ENCODE measurements at regions not wholly inside any gene's neighbourhood (a gene's known extent, or its start where the extent isn't known, plus 50 kb on each side); places are given as distances from the start of the nearest gene placed in this dataset.
"Not testable (repeated sequence)": the region's sequence is repeated elsewhere in the genome, so short reads cannot be mapped to it uniquely, and the experiment has no call there.

DNA sequence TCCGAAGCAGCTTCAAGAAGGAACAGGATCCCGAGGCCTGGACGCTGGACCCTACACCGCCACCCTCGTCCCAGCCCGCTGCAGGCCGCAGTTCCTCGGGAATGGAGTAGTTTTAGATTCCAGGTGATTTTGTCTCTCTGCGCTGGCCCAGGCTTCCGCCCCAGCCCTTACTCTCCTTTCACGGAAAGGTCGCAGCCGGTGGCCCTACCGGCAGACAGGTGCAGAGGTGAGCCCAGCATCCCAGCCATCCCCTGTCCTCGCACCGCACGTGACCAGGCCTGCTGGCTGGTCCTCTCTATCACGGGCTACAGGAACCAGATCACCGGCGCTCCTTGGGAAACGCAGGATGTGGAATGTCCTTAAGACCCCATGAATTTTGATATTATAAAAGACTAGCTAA lies 541.5 kb downstream of the ZNF37A start:
- not testable (repeated sequence) for TF ChIP-seq EZH2 (IDR thresholded peaks at IDR 0.05; ENCODE audit: insufficient read depth, poor library complexity, severe bottlenecking); EZH2phosphoT487 (IDR thresholded peaks at IDR 0.05; ENCODE audit: insufficient read depth, low read depth)
